ENCODE measurements at regions not wholly inside any gene's neighbourhood (a gene's known extent, or its start where the extent isn't known, plus 50 kb on each side); places are given as distances from the start of the nearest gene placed in this dataset.
"Not testable (repeated sequence)": the region's sequence is repeated elsewhere in the genome, so short reads cannot be mapped to it uniquely, and the experiment has no call there.

DNA sequence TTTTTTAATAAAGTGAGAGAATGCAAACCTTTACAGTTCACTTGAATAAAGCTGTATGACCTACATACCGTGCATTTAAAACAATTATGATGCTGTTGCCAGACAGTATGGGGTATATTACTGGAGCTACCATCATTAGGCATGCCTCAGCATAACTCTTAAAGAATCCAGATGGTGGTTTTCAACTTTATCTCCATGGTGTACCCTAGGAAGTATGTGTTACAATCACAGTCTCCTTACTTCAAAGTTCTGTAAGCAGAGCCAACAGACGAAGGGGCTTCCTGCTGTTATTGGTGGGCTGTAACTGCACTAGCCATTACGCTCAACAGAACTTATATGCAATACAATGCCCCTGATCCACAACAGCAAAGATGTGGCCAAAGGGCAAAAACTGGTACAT is 803.3 kb downstream of the DTWD2 start:
- DNase-seq (ENCODE audit: low read depth): no peak

DNA sequence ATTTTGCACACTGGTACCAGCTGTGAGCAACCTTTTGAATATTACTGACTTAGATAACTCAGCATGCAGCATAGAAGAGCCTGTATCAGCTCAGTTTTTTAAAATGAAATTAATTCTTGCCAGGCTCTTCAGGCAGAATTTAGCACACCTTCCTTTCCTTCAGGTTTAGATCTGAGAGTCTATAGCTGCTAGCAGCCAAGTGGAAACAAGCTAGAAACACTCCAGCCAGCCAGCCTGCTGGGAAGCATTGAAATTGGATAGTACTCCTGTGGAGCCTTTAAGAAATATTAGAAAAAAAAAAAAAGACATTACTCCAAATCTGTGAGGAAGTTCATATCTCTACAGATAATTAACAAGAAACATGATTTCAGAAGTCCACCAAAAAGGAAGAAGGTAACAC is 812.2 kb downstream of the DTWD2 start:
- DNase-seq (ENCODE audit: low read depth): no peak

DNA sequence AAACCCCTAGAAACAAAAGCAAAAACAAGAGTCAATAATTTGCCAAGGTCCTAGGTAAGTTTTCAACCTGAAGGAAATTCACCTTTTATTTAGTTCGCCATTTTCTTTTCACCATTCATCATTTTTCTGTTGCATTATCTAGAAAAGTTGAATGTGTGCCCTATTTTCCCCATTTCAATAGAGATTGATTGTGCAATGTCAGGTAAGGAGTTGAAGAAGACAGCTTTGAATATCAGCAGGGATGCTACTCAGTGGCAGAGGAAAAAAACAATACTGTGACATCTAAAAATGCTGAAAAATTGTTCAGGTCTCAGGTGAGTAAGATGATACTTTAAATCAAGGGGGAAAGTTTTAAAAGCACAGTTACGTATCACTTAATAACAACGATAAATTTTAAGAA is 813.7 kb downstream of the DTWD2 start:
- DNase-seq (ENCODE audit: low read depth): no peak

DNA sequence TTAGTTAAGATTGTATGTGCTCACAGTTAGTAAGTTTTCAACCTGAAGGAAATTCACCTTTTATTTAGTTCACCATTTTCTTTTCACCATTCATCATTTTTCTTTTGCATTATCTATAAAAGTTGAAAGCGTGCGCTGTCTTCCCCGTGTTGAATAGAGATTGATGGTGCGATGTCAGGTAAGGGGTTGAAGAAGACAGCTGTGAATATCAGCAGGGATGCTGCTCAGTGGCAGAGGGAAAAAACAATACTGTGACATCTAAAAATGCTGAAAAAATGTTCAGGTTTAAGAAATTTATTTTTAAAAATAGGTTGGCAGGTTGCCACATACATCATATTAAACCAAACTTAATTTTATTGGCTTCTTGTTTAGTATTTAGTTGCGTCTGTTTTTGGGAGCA is 815.0 kb downstream of the DTWD2 start:
- DNase-seq (ENCODE audit: low read depth): no peak

DNA sequence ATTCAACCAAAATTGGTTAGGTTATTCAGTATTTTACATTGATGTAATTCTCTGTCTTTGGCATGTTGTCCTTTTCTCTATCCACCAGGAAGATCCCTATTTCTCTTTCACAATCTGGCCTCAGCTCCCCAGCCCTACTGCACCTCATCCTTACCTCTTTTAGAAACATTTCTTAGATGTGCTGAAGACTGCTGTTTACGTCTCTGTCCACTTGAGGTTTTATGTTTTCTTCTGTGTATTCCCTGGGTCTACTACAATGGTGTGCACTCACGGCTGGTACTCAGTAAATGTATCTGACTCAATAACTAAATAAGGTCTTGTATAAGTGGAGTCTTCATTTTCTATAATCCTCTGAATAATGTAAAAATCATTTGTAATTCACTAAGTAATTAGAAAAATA is 822.7 kb downstream of the DTWD2 start:
- DNase-seq (ENCODE audit: low read depth): no peak

DNA sequence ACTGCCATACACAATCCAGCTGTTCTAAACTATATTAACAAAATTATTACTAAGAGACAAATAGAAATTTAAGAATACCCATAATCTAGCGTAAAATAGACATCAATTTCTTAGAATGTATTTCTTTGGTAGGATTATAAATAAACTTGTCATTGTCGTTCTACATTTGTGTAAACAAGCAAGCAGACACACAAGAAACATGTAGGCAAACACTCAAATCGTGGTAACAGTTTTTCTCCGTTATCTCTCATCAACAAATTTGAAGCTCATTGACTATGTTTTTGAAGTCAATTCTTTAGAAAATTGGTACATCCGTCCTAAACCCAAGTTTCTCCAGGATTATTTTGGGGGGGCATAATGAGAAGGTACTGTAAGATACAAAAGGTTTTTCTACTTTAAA is 832.2 kb downstream of the DTWD2 start:
- DNase-seq (ENCODE audit: low read depth): no peak

DNA sequence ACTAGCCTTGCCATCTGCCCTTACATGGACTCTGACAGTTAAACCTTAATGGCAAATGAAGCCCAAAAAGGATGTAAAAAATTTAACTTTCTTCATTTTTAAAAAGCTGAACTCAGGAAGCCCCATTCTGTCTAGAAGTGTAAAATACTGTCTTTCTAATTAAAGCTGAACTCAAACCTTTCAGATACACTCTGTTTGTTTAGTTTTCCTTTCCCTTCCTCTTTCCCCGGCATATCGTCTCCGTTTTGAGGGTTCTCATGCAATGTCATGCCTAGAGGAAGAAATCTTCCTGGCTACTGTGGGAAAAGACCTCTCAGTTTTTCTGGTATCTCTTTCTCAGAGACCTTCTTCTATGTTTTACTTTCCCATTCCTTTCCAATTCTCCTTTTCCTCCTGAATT is 841.5 kb downstream of the DTWD2 start:
- DNase-seq (ENCODE audit: low read depth): no peak

DNA sequence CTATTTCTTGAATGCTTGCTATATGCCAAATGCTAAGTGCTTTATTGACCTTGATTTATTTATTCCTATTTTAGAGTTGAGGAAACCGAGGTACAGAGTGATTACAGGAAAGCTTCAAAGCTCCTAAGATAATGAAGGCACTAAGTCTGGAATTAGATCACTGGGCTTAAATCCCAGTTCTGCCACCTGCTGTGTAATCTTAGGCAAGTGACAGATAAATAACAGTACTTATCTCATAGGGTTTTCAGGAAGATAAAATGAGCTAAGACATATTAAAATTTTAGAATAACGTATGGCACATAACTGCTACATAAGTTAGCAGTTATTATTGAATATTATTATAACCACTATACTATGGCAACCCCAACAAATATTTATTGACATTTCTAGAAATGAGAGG is 843.8 kb downstream of the DTWD2 start:
- no peak for DNase-seq (ENCODE audit: low read depth)

DNA sequence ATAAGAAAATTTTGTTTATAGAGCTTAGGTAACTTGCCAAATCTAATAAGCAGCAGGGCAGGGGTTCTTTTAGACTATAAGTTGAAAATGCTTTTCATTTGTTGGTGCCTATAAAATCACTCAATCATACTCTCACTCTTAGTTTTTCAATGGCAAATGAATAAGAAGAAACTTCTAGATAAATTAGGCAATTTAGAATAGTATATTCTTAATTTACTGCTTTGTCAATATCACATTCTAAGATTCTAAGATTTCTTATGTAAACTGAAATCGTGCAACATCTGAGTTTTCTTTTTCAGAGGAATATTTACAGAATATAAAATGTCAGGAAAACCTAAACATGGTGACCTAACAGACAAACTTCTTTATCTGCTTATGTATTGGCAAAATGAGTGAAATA is 849.0 kb downstream of the DTWD2 start:
- DNase-seq (ENCODE audit: low read depth): no peak

DNA sequence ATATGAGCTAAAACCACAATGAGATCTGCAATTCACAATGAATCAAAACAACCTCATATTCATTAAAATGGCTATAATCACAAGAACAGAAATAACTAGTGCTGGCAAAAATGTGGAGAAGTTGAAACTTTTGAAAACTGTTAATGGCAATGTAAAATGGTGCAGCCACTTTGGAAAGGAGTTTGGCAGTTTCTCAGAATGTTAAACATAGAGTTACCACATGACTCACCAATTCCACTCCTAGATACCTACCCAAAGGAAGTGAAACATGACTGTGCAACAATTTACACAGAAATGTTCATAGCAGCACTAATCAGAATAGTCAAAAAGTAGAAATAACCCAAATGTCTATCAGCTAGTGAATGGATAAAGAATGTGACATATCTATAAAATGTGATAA is 862.2 kb downstream of the DTWD2 start:
- no peak for DNase-seq (ENCODE audit: low read depth)

DNA sequence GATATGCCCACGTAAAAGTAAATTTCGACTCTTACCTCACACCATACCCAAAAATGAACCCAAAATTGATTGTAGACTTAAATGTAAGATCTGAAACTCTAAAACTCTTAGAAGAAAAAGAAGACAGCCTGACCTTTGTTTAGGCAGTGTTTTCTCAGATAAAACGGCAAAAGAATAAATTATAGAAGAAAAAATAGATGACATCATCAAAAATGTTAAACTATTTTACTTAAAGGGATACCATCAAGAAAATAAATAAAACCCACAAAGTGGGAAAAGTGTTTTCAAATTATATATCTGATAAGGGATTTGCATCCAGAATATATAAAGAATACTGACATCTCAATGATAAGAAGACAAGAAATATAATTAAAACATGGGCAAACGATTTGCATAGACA is 862.7 kb downstream of the DTWD2 start:
- DNase-seq (ENCODE audit: low read depth): no peak

DNA sequence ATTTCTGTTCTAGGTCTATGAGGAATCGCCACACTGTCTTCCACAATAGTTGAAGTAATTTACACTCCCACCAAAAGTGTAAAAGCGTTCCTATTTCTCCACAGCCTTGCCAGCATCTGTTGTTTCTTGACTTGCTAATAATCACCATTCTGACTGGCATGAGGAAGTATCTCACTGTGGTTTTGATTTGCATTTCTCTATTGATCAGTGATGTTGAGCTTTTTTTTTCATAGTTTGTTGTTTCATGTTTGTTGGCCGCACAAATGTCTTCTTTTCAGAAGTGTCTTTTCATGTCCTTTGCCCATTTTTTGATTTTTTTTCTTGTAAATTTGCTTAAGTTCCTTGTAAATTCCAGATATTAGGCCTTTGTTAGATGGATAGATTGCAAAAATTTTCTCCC is 867.1 kb downstream of the DTWD2 start:
- DNase-seq (ENCODE audit: low read depth): no peak

DNA sequence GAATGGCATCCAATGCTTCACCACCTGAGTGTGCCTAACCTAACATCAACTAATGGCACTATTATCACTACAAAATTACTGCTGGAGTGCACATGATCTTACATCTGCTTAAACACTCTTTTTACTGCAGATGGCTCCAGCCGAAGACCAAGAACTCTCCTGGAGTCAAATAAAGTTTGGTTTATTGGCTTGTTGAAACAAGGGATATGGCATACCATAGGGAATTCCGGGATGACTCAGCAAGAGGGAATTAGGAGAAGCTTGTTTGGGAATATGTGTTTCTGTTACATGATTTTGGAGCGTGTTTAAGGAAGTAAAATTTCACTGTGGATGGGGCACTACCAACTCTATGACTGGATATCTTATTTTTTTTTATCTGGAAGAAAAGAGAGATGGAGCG is 872.6 kb downstream of the DTWD2 start:
- DNase-seq (ENCODE audit: low read depth): no peak

DNA sequence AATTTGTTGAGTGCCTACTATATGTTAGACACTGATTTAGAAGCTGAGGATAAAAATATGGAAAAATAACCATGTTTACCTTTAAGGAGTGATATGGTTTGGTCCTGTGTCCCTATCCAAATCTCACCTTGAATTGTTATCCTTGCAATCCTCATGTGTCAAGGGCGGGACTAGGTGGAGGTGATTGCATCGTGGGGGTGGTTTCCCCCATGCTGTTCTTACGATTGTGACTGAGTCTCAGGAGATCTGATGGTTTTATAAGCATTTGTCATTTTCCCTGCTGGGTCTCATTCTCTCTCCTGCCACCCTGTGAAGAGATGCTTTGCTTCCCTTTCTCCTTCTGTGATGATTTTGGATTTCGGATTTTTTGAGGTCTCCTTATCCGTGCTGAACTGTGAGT is 876.4 kb downstream of the DTWD2 start:
- DNase-seq (ENCODE audit: low read depth): no peak

DNA sequence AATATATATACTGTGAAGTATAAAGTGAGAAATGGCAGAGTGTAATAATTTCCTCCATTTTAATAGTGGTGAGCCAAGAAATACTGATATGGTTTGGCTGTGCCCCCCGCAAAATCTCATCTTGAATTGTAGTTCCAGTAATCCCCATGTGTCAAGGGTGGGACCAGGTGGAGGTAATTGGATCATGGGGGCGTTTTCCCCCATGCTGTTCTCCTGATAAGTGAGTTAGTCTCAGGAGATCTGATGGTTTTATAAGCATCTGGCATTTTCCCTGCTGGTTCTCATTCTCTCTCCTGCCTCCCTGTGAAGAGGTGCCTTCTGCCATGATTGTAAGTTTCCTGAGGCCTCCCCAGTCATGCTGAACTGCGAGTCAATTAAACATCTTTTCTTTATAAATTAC is 881.1 kb downstream of the DTWD2 start:
- DNase-seq (ENCODE audit: low read depth): not testable (repeated sequence)

DNA sequence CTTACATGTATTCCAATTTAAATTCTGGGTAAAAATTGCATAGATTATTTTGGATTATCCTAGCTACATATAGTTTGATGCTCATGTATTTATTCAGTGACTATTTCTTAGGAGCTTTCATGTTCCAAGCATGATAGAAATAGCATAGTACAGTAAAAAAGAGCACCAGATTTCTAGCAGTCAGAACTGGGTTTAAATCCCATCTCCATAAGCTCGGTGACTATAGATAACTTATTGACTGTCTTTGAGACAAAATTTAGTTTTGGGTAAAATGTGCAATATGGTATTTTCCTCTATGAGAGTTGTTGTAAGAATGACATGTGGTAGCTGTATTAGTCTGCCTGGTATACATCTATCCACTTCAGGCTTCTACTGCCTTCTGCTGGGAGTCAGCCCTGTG is 889.6 kb downstream of the DTWD2 start:
- DNase-seq (ENCODE audit: low read depth): no peak

DNA sequence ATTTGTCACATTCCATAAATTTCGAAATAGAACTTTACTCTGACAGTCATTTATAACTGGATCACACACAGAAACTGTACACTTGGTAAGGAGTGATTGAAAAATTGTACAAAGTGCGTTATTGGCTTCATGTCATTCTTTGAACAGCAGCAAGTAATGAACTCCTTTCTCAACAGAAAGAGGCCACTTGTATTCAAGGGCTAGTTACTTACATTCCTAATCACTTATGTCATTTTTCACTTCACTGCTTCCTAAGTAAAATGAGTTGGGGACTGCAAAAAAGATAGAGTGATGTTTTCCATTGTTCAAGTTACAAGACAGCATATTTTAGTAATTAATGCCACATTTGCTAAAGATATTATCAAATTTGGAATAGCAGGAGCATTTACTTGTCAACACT is 893.2 kb downstream of the DTWD2 start:
- no peak for DNase-seq (ENCODE audit: low read depth)

DNA sequence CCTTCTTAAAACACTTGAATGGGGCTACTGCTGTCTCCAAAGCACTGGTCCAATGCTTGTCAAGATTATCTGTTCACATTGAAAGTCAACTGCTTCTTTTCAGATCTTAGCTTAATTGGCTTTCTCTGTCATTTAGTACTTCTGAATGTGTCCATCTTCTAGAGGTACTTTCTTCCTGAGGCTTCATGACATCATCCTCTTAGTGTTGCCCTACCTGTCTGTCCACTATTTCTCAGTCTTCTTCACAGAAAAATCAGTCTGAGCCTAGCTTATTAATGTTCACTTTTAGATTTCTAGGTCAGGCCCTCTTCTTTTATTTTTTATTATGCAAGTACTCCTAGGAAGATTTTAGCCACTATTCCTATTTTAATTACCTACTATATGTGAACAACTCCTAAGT is 899.9 kb downstream of the DTWD2 start:
- DNase-seq (ENCODE audit: low read depth): no peak

DNA sequence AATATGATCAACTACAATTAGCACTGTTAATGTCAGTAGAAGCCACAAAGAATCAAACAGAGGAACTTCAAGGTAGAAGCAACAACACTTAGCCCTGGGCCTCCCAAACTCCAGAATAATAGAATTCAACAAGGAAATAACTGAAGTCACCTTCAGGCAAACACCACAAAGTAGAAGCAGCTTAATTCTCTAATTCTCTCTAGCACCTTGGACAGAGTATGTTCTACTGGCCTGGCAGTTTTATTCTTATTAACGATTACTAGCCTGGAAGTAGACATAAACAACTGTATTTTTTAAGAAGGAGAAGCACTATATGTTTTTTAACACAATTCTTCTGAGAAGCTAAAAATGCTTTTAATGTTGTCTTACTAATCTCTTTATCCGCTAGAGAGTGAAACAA is 911.9 kb downstream of the DTWD2 start:
- no peak for DNase-seq (ENCODE audit: low read depth)

DNA sequence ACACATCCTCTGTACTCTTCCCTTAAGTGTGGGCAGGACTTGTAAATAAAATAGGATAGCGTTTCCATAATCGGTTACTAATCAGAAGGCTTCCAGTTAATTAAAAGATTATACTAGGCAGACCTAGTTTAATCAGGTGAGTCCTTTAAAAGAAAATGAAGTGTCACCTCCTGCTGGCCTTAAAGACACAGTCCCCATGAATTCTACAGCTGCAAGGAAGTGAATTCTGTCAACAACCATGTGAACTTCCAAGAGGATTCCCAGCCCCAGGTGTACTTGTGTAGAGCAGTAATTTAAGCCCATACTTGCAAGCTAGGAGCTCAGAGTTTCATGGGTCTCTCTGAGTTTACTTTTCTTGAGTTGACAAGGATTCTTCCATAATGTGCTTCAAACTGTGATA is 918.3 kb downstream of the DTWD2 start:
- DNase-seq (ENCODE audit: low read depth): no peak

DNA sequence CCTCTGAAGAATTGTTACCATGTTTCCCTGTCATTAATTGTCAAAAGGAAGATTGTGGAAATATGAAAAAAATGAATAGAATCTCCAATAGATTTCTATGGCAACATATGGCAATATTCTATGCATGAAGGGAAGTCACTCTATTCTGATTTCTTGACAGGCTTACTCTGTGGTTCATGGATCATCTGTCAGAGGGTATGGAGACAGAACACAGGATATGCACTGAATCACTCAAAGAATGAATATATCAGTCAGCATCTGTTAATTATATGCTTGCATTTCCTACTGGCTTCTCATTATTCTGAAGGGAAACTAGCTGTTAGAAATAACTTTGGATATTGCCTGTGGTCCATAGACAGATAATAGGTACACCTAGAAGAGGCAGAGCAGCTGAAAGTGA is 918.9 kb downstream of the DTWD2 start:
- DNase-seq (ENCODE audit: low read depth): no peak

DNA sequence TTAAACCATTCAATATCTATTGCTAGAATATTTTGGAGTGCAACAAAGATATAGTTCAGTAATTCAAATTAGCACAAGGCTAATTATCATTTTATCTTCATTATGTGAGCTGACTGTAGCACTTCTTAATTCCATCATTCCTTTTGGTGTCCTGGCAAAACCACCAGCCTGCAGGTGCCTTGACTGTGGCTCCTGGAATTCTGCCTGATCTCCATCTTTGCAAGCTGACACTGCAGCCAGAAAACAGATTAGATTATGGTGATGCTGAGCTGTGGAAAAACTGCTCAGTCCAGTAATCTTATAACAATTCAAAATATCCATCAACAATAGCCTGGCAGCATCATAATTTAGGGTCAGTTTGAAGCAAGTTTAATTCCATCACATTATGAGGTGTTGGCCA is 919.5 kb downstream of the DTWD2 start:
- DNase-seq (ENCODE audit: low read depth): no peak

DNA sequence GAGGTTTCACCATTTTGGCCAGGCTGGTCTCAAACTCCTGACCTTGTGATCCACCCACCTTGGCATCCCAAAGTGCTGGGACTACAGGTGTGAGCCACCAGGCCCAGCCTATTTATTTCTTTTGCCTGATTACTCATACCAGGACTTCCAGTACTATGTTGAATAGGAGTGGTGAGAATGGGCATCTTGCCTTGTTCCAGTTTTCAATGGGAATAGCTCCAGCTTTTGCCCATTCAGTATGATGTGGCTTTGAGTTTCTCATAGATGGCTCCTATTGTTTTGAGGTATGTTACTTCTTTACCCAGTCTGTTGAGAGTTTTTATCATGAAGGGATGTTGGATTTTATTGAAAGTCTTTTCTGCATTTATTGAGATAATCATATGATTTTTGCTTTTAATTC is 924.5 kb downstream of the DTWD2 start:
- not testable (repeated sequence) for DNase-seq (ENCODE audit: low read depth)

DNA sequence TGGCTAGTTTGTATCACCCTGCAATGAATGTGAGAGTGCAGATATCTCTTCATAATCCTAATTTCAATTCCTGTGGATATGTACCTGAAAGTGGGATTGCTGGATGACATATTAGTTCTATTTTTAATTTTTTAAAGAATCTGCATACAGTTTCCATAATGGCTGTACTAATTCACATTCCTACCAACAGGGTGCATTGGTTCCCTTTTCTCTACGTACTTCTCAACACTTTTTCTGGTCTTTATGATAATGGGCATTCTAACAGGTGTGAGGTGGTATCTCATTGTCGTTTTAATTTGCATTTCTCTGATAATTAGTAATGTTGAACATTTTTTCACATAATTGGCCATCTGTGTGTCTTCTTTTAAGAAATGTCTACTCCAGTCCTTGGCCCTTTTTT is 927.5 kb downstream of the DTWD2 start:
- DNase-seq (ENCODE audit: low read depth): no peak

DNA sequence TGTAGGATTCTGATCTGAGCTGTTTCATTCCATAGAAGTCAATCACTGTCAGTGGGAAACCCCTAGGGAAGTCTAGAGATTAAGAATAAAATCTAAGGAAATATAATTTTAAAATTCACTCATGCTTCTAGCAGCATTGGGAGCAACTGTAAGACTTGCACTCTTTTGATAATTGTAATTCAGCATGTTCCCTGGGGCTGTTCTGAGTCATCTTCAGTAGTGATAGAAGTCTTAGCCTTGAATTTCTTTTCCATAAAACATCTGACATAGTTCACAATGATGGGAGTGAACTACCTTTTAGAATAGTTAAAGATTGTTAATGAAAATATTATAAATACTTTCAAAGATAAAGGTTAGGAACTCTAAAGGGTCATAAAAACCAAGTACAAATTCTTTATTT is 935.8 kb downstream of the DTWD2 start:
- no peak for DNase-seq (ENCODE audit: low read depth)

DNA sequence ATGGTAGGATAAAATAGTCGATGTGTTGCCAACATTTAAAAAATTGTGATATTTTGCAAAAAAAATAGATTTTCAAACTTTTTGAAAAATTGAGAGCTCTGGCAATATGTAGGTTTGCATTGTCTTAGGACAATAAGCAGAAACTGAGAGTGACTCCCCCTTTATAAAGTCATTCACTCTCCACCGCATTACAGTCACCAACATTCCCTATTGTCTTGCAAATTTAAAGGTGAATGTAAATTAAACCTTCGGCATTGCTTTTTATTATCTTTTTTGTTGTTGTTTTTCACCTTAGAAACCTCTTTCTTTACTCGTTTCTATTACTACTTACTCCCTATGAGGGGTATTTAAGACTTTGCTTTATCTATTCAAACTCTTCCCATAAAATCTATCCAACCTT is 944.2 kb downstream of the DTWD2 start:
- DNase-seq (ENCODE audit: low read depth): no peak

All from CMK (cell line).